ENCODE measurements at regions not wholly inside any gene's neighbourhood (a gene's known extent, or its start where the extent isn't known, plus 50 kb on each side); places are given as distances from the start of the nearest gene placed in this dataset.
A peak's percentile ranks its signal among the peaks of the same experiment; 100 is the strongest.

GRCh38 chr9:78493166-78493742 is 196.3 kb downstream of the PSAT1 start:
- no peak for DNase-seq (ENCODE audit: low read depth)

- DNase-seq (ENCODE audit: low read depth), result no peak
Measured at GRCh38 chr9:78502566-78502965, 205.6 kb downstream of the PSAT1 start.

- no peak for DNase-seq (ENCODE audit: low read depth)
Measured at GRCh38 chr9:78505546-78505945, 208.6 kb downstream of the PSAT1 start.

- DNase-seq (ENCODE audit: low read depth), result no peak
Measured at GRCh38 chr9:78507037-78507436, 210.1 kb downstream of the PSAT1 start.

- no peak for DNase-seq (ENCODE audit: low read depth)
Measured at GRCh38 chr9:78510035-78510434, 213.1 kb downstream of the PSAT1 start.

DNA sequence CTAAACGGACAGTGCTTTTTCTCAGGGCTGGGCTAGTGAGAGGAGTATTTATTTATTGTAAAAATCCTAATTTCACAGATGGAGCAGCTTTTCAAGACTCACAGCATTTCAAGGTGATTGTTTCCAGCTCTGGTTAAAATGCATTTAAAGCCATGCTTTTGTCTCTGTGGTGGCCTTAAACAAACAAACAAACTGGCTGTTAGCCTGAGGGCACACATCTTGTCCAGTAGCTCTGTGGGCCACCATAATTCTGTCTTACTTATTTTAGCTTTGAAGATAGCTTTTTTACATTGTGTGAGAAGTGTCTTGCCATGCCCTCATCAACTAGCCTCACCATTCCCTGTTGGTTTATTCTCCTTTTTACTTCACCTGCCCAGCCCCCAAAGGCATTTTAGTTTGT is 218.2 kb downstream of the PSAT1 start:
- DNase-seq (ENCODE audit: low read depth), result peak; percentile 81

DNA sequence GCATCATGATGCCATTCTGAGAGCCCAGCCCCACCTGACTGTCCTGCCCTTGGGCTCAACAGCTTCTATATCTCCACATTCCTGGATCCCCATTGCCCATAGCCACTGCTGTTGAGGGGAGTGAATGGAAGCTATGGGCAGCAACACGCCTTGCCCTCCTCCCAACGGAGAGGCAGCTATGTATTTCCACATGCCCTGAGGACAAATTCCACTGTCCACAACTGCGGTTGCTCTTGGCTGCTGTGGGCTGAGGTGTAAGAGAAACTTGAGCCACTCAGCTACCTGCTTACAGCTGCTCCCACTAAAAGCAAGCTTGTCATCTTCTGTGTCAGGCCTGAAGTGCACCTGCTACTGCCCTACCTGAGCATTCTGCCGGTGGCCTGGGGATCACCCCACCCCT is 222.9 kb downstream of the PSAT1 start:
- peak; percentile 53 for DNase-seq (ENCODE audit: low read depth)

DNA sequence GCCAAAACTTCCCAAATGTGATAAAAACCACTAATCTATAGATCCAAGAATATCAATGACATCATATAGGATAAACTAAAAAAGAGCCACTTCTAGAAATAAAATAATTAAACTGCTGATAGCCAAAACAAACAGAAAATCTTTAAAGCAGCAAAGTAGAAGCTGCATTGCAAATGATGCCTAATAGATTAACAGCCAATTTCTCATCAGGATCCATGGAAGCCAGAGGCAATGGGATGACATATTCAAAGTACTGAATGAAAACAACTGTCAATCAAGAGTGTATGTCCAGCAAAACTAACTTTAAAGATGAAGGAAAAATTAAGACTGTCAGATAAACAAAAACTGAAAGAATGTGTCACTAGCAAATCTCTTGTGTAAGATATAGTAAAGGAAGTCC is 224.8 kb downstream of the PSAT1 start:
- DNase-seq (ENCODE audit: low read depth), result no peak

GRCh38 chr9:78525986-78526560 is 229.1 kb downstream of the PSAT1 start:
- no peak for DNase-seq (ENCODE audit: low read depth)

DNA sequence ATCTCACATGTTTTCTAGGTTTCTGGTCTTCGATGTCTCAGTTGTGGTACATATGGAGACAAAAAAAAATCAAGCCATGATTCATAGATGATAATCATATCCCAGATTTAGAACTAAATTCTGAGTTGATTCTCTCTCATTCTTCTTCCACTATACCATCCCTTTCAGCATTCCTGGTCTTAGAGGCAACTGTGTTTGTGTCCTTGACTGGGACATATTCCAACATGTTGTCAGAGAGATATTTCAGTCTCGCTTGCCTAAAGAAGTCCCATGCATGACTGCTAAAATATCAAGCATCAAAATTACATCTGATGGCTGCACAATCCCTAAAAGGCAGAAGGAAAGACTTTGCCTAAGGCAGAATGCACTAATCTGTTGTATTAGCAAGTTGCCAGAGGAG is 236.6 kb downstream of the PSAT1 start:
- DNase-seq (ENCODE audit: low read depth), result no peak

DNA sequence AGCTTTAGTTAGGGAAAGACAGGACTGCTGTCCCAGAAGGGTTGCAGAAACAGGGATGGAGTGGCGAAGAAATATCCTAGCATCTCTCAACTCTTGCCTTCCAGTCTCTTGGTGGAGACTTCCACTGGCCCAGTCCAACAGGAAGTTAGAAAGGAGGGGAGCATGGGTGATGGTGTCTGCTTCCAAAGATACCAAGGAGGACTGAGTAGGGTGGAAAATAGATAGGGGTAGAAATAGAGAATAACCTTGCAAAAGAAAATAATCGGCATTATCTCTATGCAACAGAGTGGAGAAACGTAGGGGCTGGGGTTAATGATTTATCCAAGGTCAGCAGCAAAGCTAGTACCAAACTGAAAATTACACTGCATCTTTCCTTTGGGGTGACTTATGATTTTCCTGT is 242.3 kb downstream of the PSAT1 start:
- no peak for DNase-seq (ENCODE audit: low read depth)

DNA sequence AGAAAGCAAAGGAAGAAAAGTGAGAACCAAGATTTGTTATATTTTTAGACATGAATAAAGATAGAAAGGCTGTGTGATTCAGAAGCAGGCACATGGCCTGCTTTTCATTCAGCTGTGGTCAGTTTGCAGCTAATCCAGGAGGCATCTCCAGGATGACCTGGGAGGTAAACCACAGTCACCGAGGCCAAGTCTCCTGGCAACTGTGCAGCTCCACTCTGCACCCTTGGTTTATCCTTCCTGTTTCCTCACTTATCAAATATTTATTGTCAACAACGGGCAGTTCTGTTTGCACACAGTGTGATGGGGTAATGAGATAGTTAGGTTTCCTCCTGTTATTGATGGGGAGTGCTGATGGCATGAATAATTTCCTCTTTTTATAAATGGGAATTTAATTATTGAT is 243.0 kb downstream of the PSAT1 start:
- peak; percentile 99 for DNase-seq (ENCODE audit: low read depth)

DNA sequence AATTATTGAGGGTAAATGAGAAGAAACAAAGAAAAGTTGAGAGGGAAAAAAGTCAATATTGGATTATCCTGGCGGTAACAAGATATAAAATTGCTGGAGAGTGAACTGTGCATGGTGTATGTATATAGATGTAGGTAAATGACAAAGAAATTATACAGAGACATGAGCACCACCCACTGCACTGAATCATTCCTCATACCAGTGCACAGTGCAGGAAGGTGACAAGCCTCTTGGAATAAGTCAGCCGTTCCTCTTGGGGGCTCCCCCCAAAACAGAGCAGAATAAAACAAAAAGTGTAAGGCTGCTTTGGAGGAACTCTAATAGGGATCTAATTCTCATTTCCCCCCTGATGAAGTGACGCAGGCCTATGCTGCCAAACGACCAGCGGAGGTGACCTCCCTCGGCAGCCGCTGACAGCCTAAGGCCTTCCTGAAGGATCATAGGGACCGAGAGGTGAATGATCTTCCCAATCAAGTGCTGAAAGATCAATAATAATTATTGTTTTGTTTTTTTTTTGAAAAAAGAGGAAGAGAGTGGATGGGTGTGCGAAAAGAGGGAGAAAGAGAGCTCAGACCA is 245.0 kb downstream of the PSAT1 start:
- no peak for DNase-seq (ENCODE audit: low read depth)

GRCh38 chr9:78542491-78543181 is 245.7 kb downstream of the PSAT1 start:
- DNase-seq (ENCODE audit: low read depth), result no peak

DNA sequence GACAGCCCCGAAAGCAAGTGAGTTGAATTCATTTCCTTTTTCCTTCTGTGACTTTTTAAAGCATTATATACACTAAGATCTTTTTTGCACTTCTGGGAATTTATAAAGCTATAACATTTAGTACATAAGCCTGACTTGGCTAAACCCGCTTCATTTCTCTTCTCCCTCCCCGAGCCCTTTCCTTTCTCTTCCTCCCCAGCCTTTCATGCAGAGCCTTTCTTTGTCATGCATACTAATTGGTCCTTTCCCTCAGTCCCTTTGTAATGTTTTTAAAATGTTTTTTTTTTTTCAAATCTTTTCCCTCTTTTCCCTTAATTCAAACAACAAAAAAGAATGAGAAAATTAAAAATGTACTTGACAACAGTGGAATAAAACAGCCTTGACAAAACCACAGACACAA is 246.4 kb downstream of the PSAT1 start:
- DNase-seq (ENCODE audit: low read depth), result no peak

GRCh38 chr9:78544230-78544629 is 247.3 kb downstream of the PSAT1 start:
- DNase-seq (ENCODE audit: low read depth), result no peak

GRCh38 chr9:78547831-78548230 is 250.9 kb downstream of the PSAT1 start:
- DNase-seq (ENCODE audit: low read depth), result no peak

DNA sequence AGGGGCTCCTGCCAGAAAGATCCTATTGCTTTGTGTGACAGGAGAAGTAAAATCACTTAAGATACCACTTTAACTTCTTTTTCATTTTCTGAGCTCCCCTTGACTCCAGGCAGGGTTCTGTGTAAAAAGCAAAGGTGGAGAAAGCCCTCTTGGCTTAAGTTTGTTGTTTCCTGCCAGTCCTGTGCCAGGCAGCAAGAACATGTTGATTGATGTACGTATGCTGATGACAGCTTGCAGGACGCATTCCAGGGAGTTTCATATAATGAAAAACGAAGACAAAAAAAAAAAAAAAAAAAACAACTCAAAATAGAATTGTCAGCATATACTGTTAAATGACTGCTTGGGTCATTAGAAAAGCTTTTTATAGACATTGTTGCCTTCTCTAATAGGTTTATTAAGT is 251.7 kb downstream of the PSAT1 start:
- no peak for DNase-seq (ENCODE audit: low read depth)

GRCh38 chr9:78549711-78550110 is 252.8 kb downstream of the PSAT1 start:
- no peak for DNase-seq (ENCODE audit: low read depth)

- no peak for DNase-seq (ENCODE audit: low read depth)
Measured at GRCh38 chr9:78552802-78553201, 255.9 kb downstream of the PSAT1 start.

DNA sequence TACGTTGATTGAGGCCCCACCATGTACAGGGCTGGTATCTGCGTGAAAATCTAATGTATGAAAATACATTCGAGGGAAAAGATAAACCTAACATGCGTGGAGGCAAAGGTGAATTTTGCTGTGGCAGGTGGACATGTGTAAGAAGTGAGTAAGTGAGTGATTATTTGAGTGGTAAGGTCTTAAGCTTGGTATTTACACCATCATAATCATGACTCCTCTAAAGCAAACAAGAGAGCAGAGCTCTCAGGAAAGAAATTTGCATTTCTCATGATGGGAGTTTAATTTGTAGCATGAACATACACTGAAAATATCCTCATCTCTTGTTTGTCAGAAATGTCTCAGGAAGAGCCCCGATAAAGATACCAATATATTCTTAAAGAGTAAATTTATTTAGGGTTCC is 260.6 kb downstream of the PSAT1 start:
- no peak for DNase-seq (ENCODE audit: low read depth)

DNA sequence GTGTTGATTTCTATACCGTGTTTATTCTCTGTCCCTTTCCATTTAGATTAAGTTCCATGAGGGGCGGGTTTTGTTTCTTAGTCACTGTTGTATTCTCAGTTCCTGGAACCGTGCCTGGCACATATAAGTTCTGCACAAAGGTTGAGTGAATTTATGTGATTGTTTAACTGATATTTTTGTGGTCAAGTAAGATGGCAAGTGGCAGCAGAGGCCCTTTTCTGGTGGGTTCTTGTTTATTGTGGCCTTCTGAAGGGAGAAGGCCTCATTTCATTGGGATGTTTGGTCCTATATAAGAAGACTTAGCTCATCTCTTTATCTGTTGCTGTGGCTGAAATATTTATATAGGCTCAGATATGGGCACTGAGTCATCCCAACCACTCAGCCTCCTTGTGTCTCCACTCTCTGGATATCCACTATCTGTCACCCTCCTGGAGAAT is 262.5 kb downstream of the PSAT1 start:
- DNase-seq (ENCODE audit: low read depth), result peak; percentile 77

DNA sequence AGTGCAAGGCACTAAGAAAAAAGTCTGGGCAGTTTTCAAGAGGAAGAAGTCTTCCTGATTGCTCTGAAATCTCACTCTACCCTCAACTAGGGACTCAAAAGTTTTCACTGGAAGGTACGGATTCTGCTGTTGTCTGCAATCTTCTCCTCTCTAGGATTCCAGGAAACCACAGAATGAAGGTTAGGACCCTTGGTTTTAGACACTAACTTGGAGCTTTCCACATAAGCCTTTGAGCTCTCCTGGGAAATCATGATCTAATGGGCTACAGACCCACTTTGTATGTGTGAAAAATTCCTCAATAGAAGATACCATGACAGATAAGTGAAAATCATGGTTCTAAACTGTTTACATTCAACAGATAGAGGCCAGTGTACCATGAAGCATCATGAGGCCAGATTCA is 265.1 kb downstream of the PSAT1 start:
- no peak for DNase-seq (ENCODE audit: low read depth)

Data from M059J (cell line).